ENCODE measurements at regions not wholly inside any gene's neighbourhood (a gene's known extent, or its start where the extent isn't known, plus 50 kb on each side); places are given as distances from the start of the nearest gene placed in this dataset.

DNA sequence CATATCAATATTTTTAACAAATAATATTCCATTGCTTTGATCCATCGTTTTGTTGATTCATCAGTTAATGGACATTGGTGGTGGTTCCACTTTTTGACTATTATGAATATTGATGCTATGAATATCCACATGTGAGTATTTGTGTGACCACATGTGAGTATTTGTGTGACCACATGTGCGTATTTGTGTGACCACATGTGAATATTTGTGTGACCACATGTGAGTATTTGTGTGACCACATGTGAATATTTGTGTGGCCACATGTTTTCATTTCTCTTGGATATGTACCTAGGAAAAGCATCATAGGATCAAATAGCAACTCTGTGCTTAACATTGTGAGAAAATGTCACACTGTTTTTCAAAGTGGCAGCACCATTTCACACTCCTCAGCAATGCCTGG, 433.6 kb upstream of the FRG1 start:
- DNase-seq (ENCODE audit: low read depth) = no peak
- TF ChIP-seq, protein P1, sequence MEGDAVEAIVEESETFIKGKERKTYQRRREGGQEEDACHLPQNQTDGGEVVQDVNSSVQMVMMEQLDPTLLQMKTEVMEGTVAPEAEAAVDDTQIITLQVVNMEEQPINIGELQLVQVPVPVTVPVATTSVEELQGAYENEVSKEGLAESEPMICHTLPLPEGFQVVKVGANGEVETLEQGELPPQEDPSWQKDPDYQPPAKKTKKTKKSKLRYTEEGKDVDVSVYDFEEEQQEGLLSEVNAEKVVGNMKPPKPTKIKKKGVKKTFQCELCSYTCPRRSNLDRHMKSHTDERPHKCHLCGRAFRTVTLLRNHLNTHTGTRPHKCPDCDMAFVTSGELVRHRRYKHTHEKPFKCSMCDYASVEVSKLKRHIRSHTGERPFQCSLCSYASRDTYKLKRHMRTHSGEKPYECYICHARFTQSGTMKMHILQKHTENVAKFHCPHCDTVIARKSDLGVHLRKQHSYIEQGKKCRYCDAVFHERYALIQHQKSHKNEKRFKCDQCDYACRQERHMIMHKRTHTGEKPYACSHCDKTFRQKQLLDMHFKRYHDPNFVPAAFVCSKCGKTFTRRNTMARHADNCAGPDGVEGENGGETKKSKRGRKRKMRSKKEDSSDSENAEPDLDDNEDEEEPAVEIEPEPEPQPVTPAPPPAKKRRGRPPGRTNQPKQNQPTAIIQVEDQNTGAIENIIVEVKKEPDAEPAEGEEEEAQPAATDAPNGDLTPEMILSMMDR (conservative IDR thresholded peaks at IDR 0.05; ENCODE audit: low read length) = no peak

DNA sequence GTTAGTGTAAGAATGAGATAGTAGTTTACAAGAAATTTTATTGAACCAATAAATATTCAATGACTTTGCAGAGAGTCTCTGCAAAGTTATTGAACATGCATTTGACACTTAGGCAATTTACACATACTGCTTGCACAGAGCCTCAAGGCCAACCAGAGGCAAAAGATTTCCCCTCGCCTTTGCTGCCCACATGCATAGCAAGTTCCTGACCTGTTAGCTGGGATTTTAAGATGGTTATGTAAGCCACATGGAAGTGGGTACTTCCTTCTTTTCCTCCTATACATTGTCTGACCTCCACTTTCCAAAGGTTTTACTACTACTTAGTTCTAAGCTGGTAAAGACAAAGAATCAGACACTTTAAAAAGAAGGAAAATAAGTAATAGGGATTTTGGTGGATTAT, 430.1 kb upstream of the FRG1 start:
- TF ChIP-seq, protein P1 (conservative IDR thresholded peaks at IDR 0.05; ENCODE audit: low read length) = no peak
- no peak overlapping the region for H3K4me3 ChIP-seq (ENCODE audit: low read length)
- DNase-seq (ENCODE audit: low read depth) = no peak

More for the DNA sequence above, 433.6 kb upstream of the FRG1 start:
- no peak overlapping the region for H3K4me3 ChIP-seq (ENCODE audit: low read length)

DNA sequence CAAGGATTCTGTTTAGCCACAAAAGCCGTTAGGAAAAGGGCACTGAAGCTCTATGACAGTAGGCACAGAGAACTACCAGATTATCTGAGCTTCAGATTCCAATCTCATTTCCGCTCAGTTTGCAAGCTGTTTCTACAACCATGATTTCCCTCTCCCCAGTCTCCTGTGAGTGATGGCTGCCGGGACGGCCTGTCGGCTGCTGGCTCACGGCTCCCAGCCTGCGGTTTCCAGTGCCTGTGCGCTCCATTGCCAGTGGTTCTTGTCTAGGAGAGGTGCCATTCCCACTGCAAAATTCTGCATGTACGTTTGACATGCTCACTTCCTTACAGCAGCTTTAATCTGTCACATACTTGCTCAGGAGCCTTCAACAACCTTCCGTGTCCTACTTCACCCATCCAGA, 429.1 kb upstream of the FRG1 start:
- H3K4me3 ChIP-seq (ENCODE audit: low read length) = no peak overlapping the region
- TF ChIP-seq, protein P1 (conservative IDR thresholded peaks at IDR 0.05; ENCODE audit: low read length) = no peak
- DNase-seq (ENCODE audit: low read depth) = no peak

DNA sequence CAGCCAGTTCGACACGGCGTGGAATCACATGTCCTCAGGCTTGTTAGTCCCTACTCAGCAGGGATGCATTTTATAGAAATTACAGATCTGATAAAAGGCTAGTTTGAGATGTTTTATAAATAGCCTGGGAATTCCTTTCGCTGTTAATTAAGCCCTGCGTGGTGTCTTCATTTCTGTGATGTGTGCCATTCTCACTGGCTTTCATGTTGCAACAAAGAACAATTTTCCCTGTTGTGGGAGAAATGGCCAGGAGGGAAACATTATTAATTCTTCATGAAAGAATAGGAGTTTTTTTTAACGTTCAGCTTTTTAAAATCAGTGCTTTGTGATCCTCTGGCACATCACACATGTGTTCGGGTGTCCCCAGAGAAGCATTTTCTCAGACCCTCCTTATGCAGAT, 427.3 kb upstream of the FRG1 start:
- no peak for DNase-seq (ENCODE audit: low read depth)
- no peak overlapping the region for H3K4me3 ChIP-seq (ENCODE audit: low read length)
- TF ChIP-seq, protein P1 (conservative IDR thresholded peaks at IDR 0.05; ENCODE audit: low read length) = no peak

DNA sequence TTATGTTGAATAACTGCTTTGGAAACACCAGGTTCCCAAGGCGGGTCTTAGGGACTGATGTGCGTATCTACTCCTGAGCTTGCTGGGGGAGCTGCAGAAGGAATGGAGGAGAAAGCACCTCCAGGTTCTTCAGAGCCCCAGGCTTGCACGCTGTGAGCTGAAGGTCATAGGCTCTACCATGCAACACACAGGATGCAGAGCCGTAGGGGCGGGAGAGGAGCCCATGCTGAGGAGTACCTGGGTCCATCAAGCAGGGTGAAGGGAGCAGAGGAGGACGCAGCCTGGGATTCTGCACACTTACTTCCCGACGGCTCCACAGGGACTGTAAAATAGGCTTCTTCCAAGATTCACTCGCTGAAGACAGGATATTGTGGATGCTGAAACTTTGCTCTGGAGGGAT, 426.5 kb upstream of the FRG1 start:
- TF ChIP-seq, protein P1 (conservative IDR thresholded peaks at IDR 0.05; ENCODE audit: low read length) = no peak
- H3K4me3 ChIP-seq (ENCODE audit: low read length) = no peak overlapping the region
- no peak for DNase-seq (ENCODE audit: low read depth)

DNA sequence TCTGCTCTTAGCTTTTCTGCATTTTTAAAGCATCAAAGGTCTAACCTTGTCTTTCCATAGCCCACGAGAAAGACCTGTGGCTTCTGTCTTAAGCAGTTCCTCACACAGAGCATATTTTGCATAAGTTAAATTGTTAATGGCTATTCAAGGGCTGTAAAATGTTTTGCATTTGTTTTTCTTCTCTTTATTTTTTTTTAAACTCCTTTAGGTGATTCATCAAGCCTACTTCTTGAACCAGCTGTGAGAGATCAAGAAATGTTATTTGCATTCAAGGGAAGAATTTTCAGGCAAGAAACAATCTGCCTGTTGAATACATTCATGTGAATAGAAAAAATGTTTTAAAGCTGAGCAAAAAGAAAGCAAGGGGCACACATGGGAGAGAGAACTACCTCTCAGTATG, 423.8 kb upstream of the FRG1 start:
- no peak overlapping the region for H3K4me3 ChIP-seq (ENCODE audit: low read length)
- TF ChIP-seq, protein P1 (conservative IDR thresholded peaks at IDR 0.05; ENCODE audit: low read length) = no peak
- DNase-seq (ENCODE audit: low read depth) = no peak

DNA sequence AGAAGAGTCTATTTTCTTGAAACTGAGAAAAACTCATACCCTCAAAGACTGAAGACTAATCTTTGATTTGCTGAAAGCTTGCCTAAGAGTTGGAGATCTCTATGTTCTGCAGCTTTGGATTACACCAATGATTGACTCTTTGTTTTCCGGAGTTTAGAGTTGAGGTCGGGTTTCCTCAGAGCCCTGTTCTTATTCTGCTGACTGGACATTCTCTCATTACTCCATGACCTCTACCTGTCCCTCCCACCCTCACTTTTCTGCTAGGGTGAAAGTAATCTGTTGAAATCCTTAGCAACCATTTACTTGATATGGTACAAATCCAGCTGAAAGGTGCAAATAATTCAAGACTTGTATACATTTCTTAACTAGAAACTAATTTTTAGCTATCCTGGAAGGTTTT, 421.5 kb upstream of the FRG1 start:
- TF ChIP-seq, protein P1 (conservative IDR thresholded peaks at IDR 0.05; ENCODE audit: low read length) = no peak
- DNase-seq (ENCODE audit: low read depth) = no peak
- no peak overlapping the region for H3K4me3 ChIP-seq (ENCODE audit: low read length)

Measured in AG10803 (cell line).